Left hindlimb (tissue), 1 donor: ENCODE measurements at regions not wholly inside any gene's neighbourhood (a gene's known extent, or its start where the extent isn't known, plus 50 kb on each side); places are given as distances from the start of the nearest gene placed in this dataset.

Experiments used
- DNase-seq: peaks from one replicate; pipeline ENCODE4 v3.0.0-alpha.2; 2018

- DNase-seq, result no peak
Measured at GRCh38 chr1:162964901-162965300, 103.9 kb upstream of the CCDC190 start.

GRCh38 chr1:162956922-162957321 lies 95.9 kb upstream of the CCDC190 start:
- no peak for DNase-seq

GRCh38 chr1:162954824-162955223 lies 93.8 kb upstream of the CCDC190 start:
- no peak for DNase-seq

- DNase-seq, result no peak
Measured at GRCh38 chr1:162952956-162953355, 92.0 kb upstream of the CCDC190 start.

GRCh38 chr1:162951553-162952315 lies 90.8 kb upstream of the CCDC190 start:
- no peak for DNase-seq

- no peak for DNase-seq
Measured at GRCh38 chr1:162950187-162950586, 89.2 kb upstream of the CCDC190 start.

- DNase-seq, result no peak
Measured at GRCh38 chr1:162946701-162947100, 85.7 kb upstream of the CCDC190 start.

- no peak for DNase-seq
Measured at GRCh38 chr1:162944974-162945674, 84.1 kb upstream of the CCDC190 start.

- no peak for DNase-seq
Measured at GRCh38 chr1:162943622-162944021, 82.6 kb upstream of the CCDC190 start.

- peak; percentile 44 for DNase-seq
Measured at GRCh38 chr1:162942916-162943559, 82.1 kb upstream of the CCDC190 start.

- DNase-seq, result no peak
Measured at GRCh38 chr1:162941024-162941423, 80.0 kb upstream of the CCDC190 start.

- no peak for DNase-seq
Measured at GRCh38 chr1:162939035-162939434, 78.1 kb upstream of the CCDC190 start.

- DNase-seq, result no peak
Measured at GRCh38 chr1:162937716-162938395, 76.9 kb upstream of the CCDC190 start.

- DNase-seq, result no peak
Measured at GRCh38 chr1:162930976-162931560, 70.1 kb upstream of the CCDC190 start.

- DNase-seq, result no peak
Measured at GRCh38 chr1:162930532-162930931, 69.6 kb upstream of the CCDC190 start.

GRCh38 chr1:162929177-162929576 lies 68.2 kb upstream of the CCDC190 start:
- no peak for DNase-seq

GRCh38 chr1:162928141-162928540 lies 67.2 kb upstream of the CCDC190 start:
- no peak for DNase-seq

- DNase-seq, result no peak
Measured at GRCh38 chr1:162927421-162927820, 66.4 kb upstream of the CCDC190 start.

GRCh38 chr1:162926906-162927305 lies 65.9 kb upstream of the CCDC190 start:
- DNase-seq, result no peak

GRCh38 chr1:162924179-162924578 lies 63.2 kb upstream of the CCDC190 start:
- DNase-seq, result no peak

GRCh38 chr1:162922201-162922600 lies 61.2 kb upstream of the CCDC190 start:
- DNase-seq, result no peak

GRCh38 chr1:162921311-162921710 lies 60.3 kb upstream of the CCDC190 start:
- DNase-seq, result no peak

- no peak for DNase-seq
Measured at GRCh38 chr1:162919034-162919433, 58.1 kb upstream of the CCDC190 start.
